GM03348 (cell line): ENCODE measurements at regions not wholly inside any gene's neighbourhood (a gene's known extent, or its start where the extent isn't known, plus 50 kb on each side); places are given as distances from the start of the nearest gene placed in this dataset.
A peak's percentile ranks its signal among the peaks of the same experiment; 100 is the strongest.

Experiments
- DNase-seq: peaks from one replicate; pipeline ENCODE4 v3.0.0; 2012; ENCODE audit warnings: low spot score

DNA sequence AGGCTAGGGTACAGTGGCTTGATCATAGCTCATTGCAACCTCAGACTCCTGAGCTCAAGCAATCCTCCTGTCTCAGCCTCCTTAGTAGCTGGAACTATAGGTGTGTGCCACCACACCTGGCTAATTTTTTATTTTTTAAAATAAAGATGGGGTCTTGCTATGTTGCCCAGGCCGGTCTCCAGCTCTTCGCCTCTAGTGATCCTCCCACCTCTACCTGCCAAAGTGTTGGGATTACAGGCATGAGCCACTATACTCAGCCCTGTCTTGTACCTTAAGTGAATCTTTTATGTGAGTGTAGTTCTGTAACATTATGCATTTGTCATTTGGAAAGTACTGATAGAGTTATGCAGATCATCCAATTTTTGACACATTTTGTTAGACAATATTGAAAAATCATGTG, 66.9 kb upstream of the C15orf39 start:
- DNase-seq: no peak

DNA sequence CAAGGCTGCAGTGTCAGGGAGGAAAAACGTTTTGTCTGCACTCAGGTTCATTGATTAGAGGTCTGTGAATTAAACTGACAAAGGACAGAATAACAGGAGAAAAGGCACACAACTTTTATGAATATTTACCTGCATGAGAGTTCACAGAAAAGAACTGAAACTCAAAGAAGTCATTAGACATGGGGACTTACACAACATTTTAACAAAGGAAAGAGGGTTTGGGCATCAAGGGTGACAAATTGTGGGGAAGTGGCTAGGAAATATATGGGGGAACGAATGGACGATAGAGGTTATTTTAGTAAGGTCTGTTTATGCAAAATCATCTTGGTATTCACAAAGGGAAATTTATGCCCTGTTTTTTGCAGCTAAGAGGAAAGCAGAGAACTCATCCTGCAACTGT, 65.6 kb upstream of the C15orf39 start:
- DNase-seq: no peak

DNA sequence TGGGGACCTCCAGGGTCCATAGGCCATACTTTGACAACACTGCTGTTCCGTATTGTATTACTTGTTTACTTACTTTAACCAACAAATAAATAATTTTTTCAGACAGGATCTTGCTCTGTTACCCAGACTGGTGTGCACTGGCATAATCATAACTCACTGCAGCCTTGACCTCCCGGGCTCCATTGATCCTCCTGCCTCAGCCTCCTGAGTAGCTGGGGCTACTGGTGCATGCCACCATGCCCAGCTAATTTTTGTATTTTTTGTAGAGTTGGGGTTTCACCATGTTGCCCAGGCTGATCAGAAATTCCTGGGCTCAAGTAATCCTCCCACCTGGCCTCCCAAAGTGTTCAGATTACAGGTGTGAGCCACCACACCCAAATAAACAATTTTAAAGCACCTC, 64.9 kb upstream of the C15orf39 start:
- no peak for DNase-seq

DNA sequence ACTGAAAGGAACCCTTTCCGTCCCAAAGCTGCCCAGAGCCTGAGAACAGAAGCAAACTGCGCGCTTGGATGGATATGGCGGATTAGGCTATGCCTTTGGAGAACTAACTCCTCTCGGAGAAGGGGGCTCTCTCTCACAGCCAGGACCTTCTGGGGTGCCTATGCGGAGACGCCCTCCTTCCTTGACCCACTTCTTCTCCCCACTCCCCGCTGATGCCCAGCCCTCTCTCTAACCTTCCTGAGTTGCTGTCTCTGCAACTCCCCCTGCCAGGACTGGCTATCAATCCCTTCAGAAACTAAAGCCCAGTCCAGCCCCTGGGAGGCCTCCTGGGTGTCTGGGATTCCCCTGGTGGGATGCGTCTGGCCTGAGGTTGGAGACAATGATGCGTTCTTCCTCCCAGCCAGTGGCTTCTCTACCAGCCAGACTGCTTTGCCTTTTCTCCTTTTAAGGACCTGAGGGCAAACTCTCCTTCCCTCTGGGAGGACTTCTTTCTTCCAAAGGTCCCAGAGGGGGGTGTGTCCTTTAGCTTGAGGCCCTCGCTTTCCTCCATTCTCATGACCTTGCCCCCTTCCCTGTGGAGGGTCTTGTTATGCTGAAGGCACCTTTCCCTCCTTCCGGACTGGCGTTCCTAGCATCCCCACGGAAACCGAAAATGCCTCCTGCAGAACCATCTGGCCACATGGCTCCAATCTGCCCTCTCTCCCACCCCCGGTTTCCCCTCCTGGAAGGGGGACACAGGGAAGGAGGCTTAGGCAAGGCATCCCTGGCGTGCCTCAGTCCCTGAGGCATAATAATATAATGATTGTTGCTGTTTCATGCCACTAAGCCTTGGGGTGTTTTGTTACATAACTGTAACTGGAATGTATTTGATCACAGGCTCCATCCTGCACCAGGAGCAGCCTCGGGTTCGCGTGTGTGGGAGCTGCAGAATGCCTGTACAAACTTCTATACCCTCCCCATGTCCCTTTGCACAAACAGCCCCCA, 63.4 kb upstream of the C15orf39 start:
- peak; percentile 73 for DNase-seq

DNA sequence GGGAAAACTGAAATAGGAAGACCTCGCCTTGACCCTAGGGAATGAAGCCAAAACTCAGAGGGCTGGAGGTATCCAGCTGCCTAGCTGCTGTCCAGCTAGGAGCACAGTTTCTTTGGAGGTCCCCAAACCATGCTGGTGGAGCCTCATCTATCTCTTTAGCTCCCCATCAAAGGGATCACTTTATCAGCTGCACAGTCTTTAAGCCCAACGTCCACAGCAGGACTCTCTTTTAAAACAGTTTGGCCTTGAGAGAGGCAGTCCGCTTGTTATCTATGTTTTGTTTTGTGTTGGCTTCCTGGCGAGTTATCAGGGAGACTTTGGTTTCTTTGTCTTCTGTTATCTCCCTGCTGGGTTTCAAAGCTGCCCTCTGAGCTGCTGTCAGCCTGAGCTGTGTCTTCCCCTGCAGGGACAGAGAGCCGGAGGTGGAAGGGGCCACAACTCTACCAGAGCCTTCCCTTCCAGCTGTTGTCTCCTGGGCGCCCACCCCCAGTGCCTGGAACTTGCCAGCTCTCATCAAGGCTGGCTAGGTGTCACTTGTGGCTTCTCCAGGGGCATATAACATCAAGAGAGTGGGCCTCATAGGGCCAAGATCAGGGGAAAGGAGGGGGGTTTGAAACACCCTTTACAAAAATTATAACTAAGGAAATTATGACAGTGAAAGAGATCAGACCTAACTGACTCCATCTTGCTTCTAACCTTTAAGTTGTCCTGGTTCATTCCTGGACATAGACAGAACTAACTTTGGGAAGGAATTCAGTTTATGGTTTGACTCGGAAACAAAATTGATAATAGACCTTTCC, 61.4 kb upstream of the C15orf39 start:
- no peak for DNase-seq

DNA sequence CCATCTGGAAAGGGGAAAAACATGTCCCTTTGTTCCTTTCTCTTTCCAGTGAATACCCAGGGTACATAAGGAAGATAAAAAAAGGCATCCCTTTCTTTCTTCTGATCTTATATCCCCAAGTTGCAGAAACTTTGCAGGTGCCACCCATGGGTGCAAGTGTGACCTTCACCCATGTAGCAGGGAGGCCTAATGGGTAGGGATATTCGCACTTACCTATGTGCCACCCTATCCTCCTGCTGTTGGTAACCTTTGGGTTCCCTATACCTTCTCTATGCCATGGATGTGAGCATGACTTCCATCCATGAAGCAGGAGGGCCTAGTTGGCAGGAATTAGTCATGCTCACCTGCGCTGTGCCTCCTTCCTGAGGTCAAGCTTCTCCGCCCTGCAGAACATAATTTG, 59.2 kb upstream of the C15orf39 start:
- DNase-seq: no peak

DNA sequence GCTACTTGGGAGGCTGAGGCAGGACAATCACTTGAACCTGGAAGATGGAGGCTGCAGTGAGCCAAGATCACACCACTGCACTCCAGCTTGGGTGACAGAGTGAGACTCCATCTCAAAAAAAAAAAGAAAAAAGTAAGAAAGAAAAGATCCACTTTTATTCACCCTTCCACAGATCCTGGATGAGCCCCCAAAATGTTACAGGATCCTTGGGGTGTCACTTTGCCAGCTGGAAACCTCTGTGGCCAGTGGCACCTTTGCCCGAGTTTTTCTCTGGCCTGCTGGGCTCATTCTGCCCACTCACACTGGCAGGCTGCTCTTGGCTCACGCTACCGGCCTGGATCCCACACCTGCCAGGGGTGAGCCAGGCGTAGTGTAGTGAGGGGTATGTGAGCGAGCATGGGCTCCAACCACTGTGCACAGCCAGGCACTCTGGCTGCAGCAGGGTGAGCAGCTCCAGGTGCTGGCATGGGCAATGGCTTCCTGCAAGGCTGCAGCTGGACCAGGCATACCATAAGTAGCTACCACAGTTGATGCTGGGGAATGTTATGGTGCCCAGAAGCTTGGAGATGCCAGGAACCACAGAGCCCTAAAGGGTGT, 57.8 kb upstream of the C15orf39 start:
- no peak for DNase-seq

DNA sequence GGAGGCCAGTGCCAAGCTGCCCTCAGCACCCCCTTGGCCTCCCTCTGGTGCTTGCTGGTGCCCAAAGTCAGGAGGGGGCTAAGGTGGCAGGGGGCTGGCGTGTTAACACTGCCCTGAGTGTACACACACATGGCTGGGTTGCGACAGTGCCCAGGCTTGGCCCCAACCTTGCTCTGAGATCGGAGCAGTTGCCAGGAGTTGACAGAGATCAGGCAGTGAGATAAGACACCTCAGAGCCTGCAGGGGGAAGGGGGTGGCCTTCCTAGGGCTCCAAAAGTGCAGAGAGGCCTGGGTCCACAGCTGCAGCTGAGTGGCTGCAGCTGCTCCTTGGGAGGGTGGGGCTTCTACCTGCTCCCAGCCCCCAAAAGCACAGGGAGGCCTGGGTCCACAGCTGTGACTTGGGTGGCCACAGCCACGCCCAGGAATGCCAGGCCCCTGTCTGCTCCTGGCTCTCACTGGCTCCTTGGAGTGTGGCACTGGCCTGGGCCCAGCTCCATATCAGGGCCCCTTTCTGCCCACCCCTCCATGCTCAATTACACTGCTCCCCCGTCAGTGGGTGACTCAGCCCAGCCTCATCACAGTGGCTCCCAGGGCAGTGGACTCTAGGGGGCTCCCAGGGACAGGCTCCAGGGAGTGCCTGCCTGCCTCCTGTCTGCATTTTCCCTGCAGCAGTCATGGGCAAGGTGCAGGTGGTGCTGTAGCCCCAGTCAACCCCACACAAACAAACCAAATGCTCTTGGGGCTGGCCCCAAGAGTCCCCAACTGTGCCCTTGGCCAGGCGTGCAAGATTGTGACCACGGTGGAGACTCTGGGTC, 56.4 kb upstream of the C15orf39 start:
- DNase-seq: no peak

DNA sequence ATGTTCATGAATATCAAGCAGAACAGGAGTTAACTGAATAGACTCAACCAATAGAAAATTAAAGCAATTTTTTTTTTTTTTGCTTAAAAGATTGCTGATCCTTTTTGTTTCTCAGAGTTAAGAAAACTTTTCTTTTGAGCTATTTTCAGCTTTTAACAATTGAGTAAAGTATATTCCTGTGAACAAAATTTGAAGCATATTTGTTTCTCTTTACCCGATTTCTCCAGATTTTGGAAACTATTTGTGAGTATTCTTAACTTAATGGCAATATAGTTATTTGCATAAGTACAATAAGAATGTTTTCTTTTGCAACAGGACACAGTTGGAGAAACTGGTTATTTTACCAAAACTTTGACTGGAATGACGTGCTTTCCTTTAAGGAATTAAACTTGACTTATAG, 53.4 kb upstream of the C15orf39 start:
- no peak for DNase-seq

DNA sequence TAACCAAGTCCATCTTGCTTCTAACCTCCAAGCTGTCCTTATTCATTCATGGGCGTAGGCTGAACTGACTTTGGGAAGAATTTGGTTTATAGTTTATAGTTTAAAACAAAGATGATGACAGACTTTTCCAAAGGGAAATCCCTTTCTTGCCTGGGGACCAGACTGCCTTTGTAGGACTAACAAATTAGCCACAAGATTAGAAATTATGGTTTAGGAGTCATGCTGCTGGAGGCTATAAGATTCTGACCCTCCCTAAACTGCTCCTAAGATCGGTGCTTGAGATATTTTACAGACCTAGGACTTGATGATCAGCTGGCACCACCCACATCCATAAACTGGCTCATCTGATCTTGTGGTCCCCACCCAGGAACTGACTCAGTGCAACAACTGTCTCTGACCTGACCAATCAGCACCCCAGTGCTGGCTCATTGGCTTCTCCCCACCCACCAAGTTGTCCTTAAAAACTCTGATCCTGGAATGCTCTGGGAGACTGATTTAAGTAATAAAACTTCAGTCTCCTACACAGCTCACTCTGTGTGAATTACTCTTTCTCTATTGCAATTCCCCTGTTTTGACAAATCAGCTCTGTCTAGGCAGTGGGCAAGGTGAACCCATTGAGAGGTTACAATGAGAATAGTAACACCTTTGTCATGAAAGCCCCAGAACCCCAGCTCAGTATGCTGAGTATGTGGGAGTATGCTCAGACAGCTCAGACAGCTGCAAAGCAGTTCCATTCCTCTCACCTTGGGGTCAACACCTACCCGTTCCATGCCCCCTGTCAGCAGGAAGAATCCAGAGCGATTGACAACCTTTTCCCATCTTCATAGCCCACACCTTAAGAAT, 51.6 kb upstream of the C15orf39 start:
- peak; percentile 83 for DNase-seq

DNA sequence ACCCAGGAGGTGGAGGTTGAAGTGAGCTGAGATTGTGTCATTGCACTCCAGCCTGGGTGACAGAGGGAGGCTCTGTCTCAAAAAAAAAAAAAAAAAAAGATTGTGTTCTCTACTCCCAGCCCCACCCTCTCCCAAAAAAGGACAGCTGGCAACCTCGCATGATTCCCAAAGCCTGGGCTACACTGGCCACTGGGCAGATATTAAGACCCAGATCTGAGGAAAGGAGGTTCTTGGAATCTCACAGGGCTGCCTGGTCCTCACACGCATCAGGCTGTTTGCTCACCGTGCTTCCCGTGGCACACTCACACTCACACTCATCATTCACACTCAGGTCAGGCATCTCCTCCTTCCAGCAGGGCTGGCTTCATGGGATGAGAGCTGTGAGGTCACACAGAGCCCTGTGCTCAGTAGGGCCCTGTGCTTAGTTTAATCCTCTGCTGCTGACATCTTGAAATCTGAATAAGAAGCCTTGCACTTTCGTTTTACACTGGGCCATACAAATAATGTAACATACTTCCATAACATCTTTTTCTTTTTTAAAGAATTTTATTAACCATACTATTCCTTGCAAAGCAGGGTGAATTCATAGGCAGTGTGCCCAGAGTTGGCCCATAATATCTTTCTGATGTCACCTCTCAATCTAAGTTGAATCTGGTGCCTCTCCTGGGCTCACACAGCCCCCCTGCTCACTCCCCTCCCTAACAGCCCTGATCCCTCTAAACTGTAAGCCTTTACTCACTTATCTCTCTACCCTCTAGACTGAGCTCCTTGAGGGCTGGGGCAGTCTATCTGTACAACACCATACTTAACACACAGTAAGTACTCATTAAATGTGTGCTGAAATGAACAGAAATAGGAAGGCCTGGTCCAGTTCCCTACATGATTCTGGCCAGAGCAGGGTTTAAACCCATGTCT, 50.2 kb upstream of the C15orf39 start:
- no peak for DNase-seq
